Stomach (tissue), 8 donors: ENCODE measurements at regions not wholly inside any gene's neighbourhood (a gene's known extent, or its start where the extent isn't known, plus 50 kb on each side); places are given as distances from the start of the nearest gene placed in this dataset.

Experiments used
- DNase-seq, 2 donors: peaks; one replicate each; pipeline versions ENCODE4 v3.0.0 to v3.0.0-alpha.2; 2013 to 2019
- H3K27ac ChIP-seq, 5 donors: fragments of 200-600 bp in 4 of 5; sonication (generic) in 4 of 5; one replicate each; pipeline ENCODE4 v1.5.1; 2013 to 2019; ENCODE audit warnings: mild to moderate bottlenecking in 1 of 5, moderate library complexity in 1 of 5
- H3K27me3 ChIP-seq, 3 donors: fragments of 200-600 bp; sonication (generic); one replicate each; pipeline ENCODE4 v1.5.1; 2017 to 2019; ENCODE audit warnings: mixed run types in 1 of 3
- H3K36me3 ChIP-seq, 4 donors: fragments of 200-600 bp; sonication (generic); 1 replicate in 3 of 4; 2 replicates in 1 of 4; pipeline ENCODE4 v1.5.1; 2016 to 2019
- H3K4me1 ChIP-seq, 4 donors: fragments of 200-600 bp; sonication (generic); one replicate each; pipeline ENCODE4 v1.5.1; 2016 to 2019
- H3K4me3 ChIP-seq, 4 donors: fragments of 200-600 bp; sonication (generic) in 3 of 4; one replicate each; pipeline ENCODE4 v1.5.1; 2016 to 2019; ENCODE audit warnings: mild to moderate bottlenecking in 1 of 4
- H3K9me3 ChIP-seq, 4 donors: fragments of 200-600 bp; sonication (generic); one replicate each; pipeline ENCODE4 v1.5.1; 2016 to 2019
- EP300 ChIP-seq: sonication (generic); formaldehyde crosslinking; IDR thresholded peaks from one replicate; pipeline ENCODE4 v1.6.1; 2017; ENCODE audit warnings: antibody characterized with exemption
- POLR2A ChIP-seq, 4 donors: fragments of 450-650 bp; IDR thresholded peaks; one replicate each; pipeline ENCODE4 v1.6.1; 2016; ENCODE audit warnings: antibody characterized with exemption in 4 of 4, control low read depth in 2 of 4, mild to moderate bottlenecking in 1 of 4, moderate library complexity in 1 of 4
- POLR2AphosphoS5 ChIP-seq, 3 donors: sonication (generic); formaldehyde crosslinking; IDR thresholded peaks; one replicate each; pipeline ENCODE4 v1.6.1; 2016; ENCODE audit warnings: antibody characterized with exemption in 3 of 3
- WGBS, 5 donors: extraction: QIAGEN DNeasy Blood & Tissue Kit in 3 of 5; methylation state at CpG; one replicate each; pipeline versions ENCODE4 v1.1.5 to v1.1.7; 2013 to 2018; 5-methylcytosine and 5-hydroxymethylcytosine counted together
- intact Hi-C: fragments of 100-400 bp; cut with DNase I; formaldehyde crosslinking; loops from one replicate; pipeline ENCODE4 v1.15.1; 2023; ENCODE audit warnings: low total_unique reads
- TF ChIP-seq, protein P1 (sequence below), 7 experiments: fragments of 450-650 bp in 4 of 7; fragments of 200-600 bp in 3 of 7; sonication (generic) in 3 of 7; IDR thresholded peaks; one replicate each; pipeline ENCODE4 v1.5.1; 2016 to 2019; ENCODE audit warnings: antibody characterized with exemption in 7 of 7, control low read depth in 2 of 7, mild to moderate bottlenecking in 1 of 7
- donor health status: healthy with polysubstance abuse.
- donor health status: Bipolar disorder and iron deficiency.
- donor health status: healthy.

DNA sequence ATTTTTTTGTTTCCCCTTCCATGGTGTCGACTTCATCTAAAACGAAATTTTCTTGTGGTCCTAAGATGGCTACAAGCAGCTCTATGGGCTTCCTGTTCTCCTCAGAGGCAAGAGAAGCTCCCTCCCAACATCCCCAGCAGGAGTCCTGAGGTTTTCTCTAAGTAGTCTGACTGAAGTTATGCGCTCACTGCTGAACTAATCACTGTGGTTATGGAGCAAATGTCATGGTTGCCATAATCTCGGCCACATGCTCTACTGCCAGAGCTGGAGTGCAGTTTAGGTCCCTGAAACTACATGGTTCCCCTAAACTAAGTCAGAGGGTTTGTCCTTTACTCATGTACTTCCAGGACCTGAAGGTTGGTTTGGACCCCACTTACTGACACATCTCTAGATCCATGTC, 68.0 kb upstream of the MAMDC2 start:
- WGBS, 5 donors: 70 to 87% (median 78%) methylated on average over 4 of the region's 4 CpGs
- H3K4me3 ChIP-seq: no peak overlapping the region
- no peaks in the 10 kb centered on the region for H3K9me3 ChIP-seq
- H3K27ac ChIP-seq: no peak overlapping the region
- intact Hi-C loops: no loop called here
- H3K27me3 ChIP-seq: no peaks in the 10 kb centered on the region
- peaks cover 0 to 4% (median 0%) of the 10 kb centered on the region in 4 donors for H3K4me1 ChIP-seq
- H3K36me3 ChIP-seq: no peaks in the 10 kb centered on the region
- DNase-seq: no peak
- no peak for TF ChIP-seq POLR2A (IDR thresholded peaks at IDR 0.05)
- TF ChIP-seq EP300: no peak
- TF ChIP-seq, protein P1, sequence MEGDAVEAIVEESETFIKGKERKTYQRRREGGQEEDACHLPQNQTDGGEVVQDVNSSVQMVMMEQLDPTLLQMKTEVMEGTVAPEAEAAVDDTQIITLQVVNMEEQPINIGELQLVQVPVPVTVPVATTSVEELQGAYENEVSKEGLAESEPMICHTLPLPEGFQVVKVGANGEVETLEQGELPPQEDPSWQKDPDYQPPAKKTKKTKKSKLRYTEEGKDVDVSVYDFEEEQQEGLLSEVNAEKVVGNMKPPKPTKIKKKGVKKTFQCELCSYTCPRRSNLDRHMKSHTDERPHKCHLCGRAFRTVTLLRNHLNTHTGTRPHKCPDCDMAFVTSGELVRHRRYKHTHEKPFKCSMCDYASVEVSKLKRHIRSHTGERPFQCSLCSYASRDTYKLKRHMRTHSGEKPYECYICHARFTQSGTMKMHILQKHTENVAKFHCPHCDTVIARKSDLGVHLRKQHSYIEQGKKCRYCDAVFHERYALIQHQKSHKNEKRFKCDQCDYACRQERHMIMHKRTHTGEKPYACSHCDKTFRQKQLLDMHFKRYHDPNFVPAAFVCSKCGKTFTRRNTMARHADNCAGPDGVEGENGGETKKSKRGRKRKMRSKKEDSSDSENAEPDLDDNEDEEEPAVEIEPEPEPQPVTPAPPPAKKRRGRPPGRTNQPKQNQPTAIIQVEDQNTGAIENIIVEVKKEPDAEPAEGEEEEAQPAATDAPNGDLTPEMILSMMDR (IDR thresholded peaks at IDR 0.05): no peak
- no peak for TF ChIP-seq POLR2AphosphoS5 (IDR thresholded peaks at IDR 0.05)

DNA sequence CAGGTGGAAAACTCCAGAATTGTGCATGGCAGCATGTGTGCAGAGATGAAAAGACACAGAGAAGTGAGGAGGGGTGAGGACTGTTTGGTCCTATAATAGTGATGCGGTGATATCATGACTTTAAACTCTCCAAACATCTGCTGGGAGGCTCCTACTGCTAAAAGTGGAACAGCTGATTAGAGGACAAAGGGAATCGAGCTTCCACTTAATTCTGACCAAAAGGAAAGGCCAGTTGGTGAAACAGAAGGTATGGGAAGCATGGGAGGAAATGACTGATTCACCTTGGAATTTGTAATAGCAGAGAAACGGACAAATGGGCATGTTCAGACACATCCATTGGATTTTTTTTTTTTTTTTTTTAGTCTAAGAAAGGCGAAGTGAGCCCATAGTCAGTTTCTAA, 67.5 kb upstream of the MAMDC2 start:
- Histone ChIP-seq H3K27ac (no peak overlapping the region), H3K9me3 (no peaks in the 10 kb centered on the region), H3K36me3 (no peaks in the 10 kb centered on the region), H3K27me3 (no peaks in the 10 kb centered on the region), H3K4me3 (no peak overlapping the region), H3K4me1 (peaks cover 0 to 4% (median 0%) of the 10 kb centered on the region in 4 donors)
- WGBS, 5 donors: 49 to 60% (median 59%) methylated on average over 4 of the region's 4 CpGs
- intact Hi-C loops: no loop called here
- DNase-seq: no peak
- TF ChIP-seq, protein P1 (IDR thresholded peaks at IDR 0.05): no peak
- TF ChIP-seq EP300: no peak
- TF ChIP-seq POLR2AphosphoS5 (IDR thresholded peaks at IDR 0.05): no peak
- TF ChIP-seq POLR2A (IDR thresholded peaks at IDR 0.05): no peak

DNA sequence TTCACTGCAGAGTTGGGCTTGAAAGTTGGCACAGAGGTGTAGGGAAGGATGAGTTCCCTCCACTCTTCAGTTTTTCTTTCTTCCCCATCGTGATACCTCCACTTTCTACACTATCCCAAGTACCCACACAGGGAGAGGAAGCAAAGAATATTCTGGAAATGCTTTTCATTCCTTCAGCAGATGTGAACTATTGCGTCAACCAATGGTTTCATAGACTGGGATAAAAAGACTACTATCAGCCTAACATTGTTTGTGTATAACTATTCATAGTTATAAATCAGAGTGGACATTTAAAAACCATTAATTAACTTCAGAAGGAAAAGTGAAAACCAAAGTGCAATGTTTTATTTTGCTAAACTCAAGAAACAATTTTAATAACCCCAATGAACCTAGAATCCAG, 63.6 kb upstream of the MAMDC2 start:
- TF ChIP-seq POLR2A (IDR thresholded peaks at IDR 0.05) (no peak), POLR2AphosphoS5 (IDR thresholded peaks at IDR 0.05) (no peak), EP300 (no peak)
- TF ChIP-seq, protein P1 (IDR thresholded peaks at IDR 0.05): no peak
- WGBS, 5 donors: 71 to 87% (median 77%) methylated on average over 2 of the region's 2 CpGs

DNA sequence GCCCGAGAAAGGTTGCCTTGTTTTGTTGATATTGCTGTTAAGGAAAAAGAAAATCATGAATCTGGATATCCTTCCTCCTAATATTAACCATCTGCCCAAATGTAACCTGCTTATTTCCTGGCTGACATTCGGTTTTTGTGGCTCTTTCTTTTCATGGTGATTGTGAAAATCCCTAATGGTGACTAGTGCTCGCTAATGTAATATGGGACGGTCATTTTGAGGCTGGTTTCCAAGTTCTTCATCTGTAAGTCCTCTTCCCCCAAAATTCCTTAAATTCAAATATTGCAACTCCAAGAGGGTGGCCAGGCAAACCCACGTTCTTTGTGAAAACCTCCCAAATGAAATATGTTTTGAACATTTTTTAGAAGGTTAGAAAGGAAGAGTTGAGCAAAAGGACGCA, 63.1 kb upstream of the MAMDC2 start:
- Histone ChIP-seq H3K27ac (no peak overlapping the region), H3K27me3 (no peaks in the 10 kb centered on the region), H3K36me3 (no peaks in the 10 kb centered on the region), H3K4me3 (no peak overlapping the region), H3K4me1 (no peaks in the 10 kb centered on the region), H3K9me3 (no peaks in the 10 kb centered on the region)
- 77 to 85% (median 79%) methylated on average over 6 of the region's 6 CpGs for WGBS, 5 donors
- DNase-seq: no peak
- intact Hi-C loops: no loop called here
- TF ChIP-seq POLR2A (IDR thresholded peaks at IDR 0.05) (no peak), EP300 (no peak), POLR2AphosphoS5 (IDR thresholded peaks at IDR 0.05) (no peak)
- TF ChIP-seq, protein P1 (IDR thresholded peaks at IDR 0.05): no peak

More for the DNA sequence above, 63.6 kb upstream of the MAMDC2 start:
- Histone ChIP-seq H3K9me3 (no peaks in the 10 kb centered on the region), H3K36me3 (no peaks in the 10 kb centered on the region), H3K27me3 (no peaks in the 10 kb centered on the region), H3K4me1 (no peaks in the 10 kb centered on the region), H3K27ac (no peak overlapping the region), H3K4me3 (no peak overlapping the region)
- DNase-seq: no peak
- intact Hi-C loops: no loop called here
